DOHH2 (cell line): ENCODE measurements at regions not wholly inside any gene's neighbourhood (a gene's known extent, or its start where the extent isn't known, plus 50 kb on each side); places are given as distances from the start of the nearest gene placed in this dataset.

Experiments used
- H3F3A ChIP-seq: fragments of 200-600 bp; sonication (generic), shearing (Covaris generic); 2 replicates; pipeline ENCODE4 v1.6.0; 2016; ENCODE audit warnings: antibody characterized with exemption, mild to moderate bottlenecking; ENCODE audit not compliant: control insufficient read depth, insufficient read depth
- H3K27ac ChIP-seq: fragments of 200-600 bp; sonication (generic); 2 replicates; pipeline ENCODE4 v1.5.1; 2014; ENCODE audit warnings: low read depth, mild to moderate bottlenecking, low read length, moderate library complexity
- H3K27me3 ChIP-seq: fragments of 200-600 bp; sonication (generic); 2 replicates; pipeline ENCODE4 v1.6.1; 2014; ENCODE audit warnings: mild to moderate bottlenecking, low read length, mixed read lengths; ENCODE audit not compliant: control insufficient read depth
- H3K36me3 ChIP-seq: fragments of 200-600 bp; sonication (generic); 2 replicates; pipeline ENCODE4 v1.6.1; 2014; ENCODE audit warnings: mild to moderate bottlenecking, low read length, moderate library complexity, mixed read lengths; ENCODE audit not compliant: control insufficient read depth
- H3K4me1 ChIP-seq: fragments of 200-600 bp; sonication (generic); 2 replicates; pipeline ENCODE4 v1.6.1; 2014; ENCODE audit warnings: mild to moderate bottlenecking, low read length, mixed read lengths; ENCODE audit not compliant: control insufficient read depth
- H3K4me2 ChIP-seq: fragments of 200-600 bp; sonication (generic); 2 replicates; pipeline ENCODE4 v1.6.0; 2014; ENCODE audit warnings: mild to moderate bottlenecking, low read length, moderate library complexity
- H3K4me3 ChIP-seq: fragments of 200-600 bp; sonication (generic); 2 replicates; pipeline ENCODE4 v1.5.1; 2014; ENCODE audit warnings: mild to moderate bottlenecking, low read length, mixed read lengths
- H3K79me2 ChIP-seq: fragments of 200-600 bp; sonication (generic); 2 replicates; pipeline ENCODE4 v1.6.1; 2014; ENCODE audit warnings: mild to moderate bottlenecking, low read length, mixed read lengths; ENCODE audit not compliant: control insufficient read depth
- H3K9me2 ChIP-seq: fragments of 200-600 bp; sonication (generic); replicated peaks from 2 replicates; pipeline ENCODE4 v1.6.1; 2014; ENCODE audit warnings: mild to moderate bottlenecking, low read length, mixed read lengths; ENCODE audit not compliant: control insufficient read depth
- H3K9me3 ChIP-seq: fragments of 200-600 bp; sonication (generic); 2 replicates; pipeline ENCODE4 v1.6.1; 2014; ENCODE audit warnings: antibody characterized with exemption, low read length, mixed read lengths; ENCODE audit not compliant: control insufficient read depth, insufficient read depth
- H4K20me1 ChIP-seq: fragments of 200-600 bp; sonication (generic); 2 replicates; pipeline ENCODE4 v1.6.0; 2014; ENCODE audit warnings: low read depth, mild to moderate bottlenecking, antibody characterized with exemption, low read length, moderate library complexity; ENCODE audit not compliant: control insufficient read depth, insufficient read depth
- EZH2phosphoT487 ChIP-seq: fragments of 200-600 bp; sonication (generic); IDR thresholded peaks from 2 replicates; pipeline ENCODE4 v1.6.1; 2017; ENCODE audit warnings: borderline replicate concordance, mild to moderate bottlenecking, antibody characterized with exemption, low read length, moderate library complexity, mixed read lengths
- TF ChIP-seq, protein P1 (sequence below): fragments of 200-600 bp; sonication (generic); IDR thresholded peaks from one replicate; pipeline ENCODE4 v1.5.1; 2014; ENCODE audit warnings: antibody characterized with exemption, mild to moderate bottlenecking, low read depth, low read length; ENCODE audit not compliant: poor library complexity, severe bottlenecking

DNA sequence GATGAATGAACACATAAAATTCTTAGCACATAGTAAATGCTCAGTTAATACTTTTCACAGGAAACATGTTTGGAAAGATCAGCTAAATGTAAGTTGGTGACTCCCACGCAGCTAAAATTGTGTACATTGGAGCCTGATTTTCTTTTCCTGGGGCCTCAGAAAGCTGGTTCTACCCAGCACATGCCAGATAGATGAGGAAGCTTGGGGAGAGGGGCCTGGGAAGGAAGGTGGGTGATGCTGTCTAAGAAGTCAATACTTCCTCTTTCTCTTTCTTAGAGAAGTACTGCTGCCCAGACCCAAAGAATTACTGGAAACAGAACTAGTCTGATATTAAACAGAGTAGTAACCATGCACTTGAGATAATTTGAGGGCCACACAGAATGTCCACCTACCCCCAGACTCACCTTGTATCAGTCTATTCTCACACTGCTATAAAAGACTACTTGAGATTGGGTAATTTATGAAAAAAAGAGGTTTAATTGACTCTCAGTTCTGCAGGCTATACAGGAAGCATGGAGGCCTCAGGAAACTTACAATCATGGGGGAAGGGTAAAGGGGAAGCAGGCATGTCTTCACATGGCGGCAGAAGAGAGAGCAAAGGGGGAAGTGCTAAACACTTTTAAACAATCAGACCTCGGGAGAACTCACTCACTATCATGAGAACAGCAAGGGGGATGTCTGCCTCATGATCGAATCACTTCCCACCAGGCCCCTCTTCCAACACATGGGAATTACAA lies 123.3 kb upstream of the MED13L start:
- no peak overlapping the region for H3K4me3 ChIP-seq

DNA sequence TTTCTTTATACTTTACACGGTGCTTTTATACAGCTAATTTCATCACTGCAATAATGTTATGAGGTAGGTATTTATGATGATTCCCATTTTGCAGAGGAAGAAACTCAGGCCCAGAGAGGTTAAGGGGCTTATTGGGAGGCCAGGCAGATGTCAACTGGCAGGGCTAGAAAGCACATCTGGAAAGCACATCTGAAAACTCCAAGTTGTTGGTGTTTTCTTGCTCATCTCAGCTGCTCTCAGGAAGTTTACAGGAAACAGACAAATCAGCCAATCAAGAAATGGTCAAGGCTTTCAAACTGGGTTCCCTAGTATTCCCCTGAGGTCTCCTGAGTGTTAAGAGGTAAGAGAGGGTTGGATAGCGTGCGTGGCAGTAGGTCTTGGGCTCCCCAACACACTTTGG lies 124.1 kb upstream of the MED13L start:
- peaks cover 8% of the 10 kb centered on the region; the same call in 1 of the 2 replicates for H3K9me3 ChIP-seq
- no peak overlapping the region for H3K4me3 ChIP-seq
- H3K4me2 ChIP-seq, result no peak overlapping the region
- TF ChIP-seq EZH2phosphoT487, result no peak
- TF ChIP-seq, protein P1, sequence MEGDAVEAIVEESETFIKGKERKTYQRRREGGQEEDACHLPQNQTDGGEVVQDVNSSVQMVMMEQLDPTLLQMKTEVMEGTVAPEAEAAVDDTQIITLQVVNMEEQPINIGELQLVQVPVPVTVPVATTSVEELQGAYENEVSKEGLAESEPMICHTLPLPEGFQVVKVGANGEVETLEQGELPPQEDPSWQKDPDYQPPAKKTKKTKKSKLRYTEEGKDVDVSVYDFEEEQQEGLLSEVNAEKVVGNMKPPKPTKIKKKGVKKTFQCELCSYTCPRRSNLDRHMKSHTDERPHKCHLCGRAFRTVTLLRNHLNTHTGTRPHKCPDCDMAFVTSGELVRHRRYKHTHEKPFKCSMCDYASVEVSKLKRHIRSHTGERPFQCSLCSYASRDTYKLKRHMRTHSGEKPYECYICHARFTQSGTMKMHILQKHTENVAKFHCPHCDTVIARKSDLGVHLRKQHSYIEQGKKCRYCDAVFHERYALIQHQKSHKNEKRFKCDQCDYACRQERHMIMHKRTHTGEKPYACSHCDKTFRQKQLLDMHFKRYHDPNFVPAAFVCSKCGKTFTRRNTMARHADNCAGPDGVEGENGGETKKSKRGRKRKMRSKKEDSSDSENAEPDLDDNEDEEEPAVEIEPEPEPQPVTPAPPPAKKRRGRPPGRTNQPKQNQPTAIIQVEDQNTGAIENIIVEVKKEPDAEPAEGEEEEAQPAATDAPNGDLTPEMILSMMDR, result no peak
- H3K9me2 ChIP-seq, result no peaks in the 10 kb centered on the region
- H3K36me3 ChIP-seq, result no peaks in the 10 kb centered on the region
- H3K4me1 ChIP-seq, result no peaks in the 10 kb centered on the region
- H3F3A ChIP-seq, result no peaks in the 10 kb centered on the region
- H3K27ac ChIP-seq, result no peak overlapping the region
- H3K27me3 ChIP-seq, result peaks cover 5% of the 10 kb centered on the region; the same call in 1 of the 2 replicates
- no peaks in the 10 kb centered on the region for H4K20me1 ChIP-seq
- no peaks in the 10 kb centered on the region for H3K79me2 ChIP-seq

More for the DNA sequence above, 123.3 kb upstream of the MED13L start:
- no peaks in the 10 kb centered on the region for H3K4me1 ChIP-seq
- H3K36me3 ChIP-seq, result no peaks in the 10 kb centered on the region
- no peaks in the 10 kb centered on the region for H3F3A ChIP-seq
- no peak overlapping the region for H3K27ac ChIP-seq
- TF ChIP-seq, protein P1, result no peak
- no peak for TF ChIP-seq EZH2phosphoT487
- no peak overlapping the region for H3K4me2 ChIP-seq
- no peaks in the 10 kb centered on the region for H3K79me2 ChIP-seq
- H3K27me3 ChIP-seq, result peaks cover 5% of the 10 kb centered on the region; the same call in 1 of the 2 replicates
- H3K9me2 ChIP-seq, result no peaks in the 10 kb centered on the region
- peaks cover 8% of the 10 kb centered on the region; the same call in 1 of the 2 replicates for H3K9me3 ChIP-seq
- H4K20me1 ChIP-seq, result no peaks in the 10 kb centered on the region

DNA sequence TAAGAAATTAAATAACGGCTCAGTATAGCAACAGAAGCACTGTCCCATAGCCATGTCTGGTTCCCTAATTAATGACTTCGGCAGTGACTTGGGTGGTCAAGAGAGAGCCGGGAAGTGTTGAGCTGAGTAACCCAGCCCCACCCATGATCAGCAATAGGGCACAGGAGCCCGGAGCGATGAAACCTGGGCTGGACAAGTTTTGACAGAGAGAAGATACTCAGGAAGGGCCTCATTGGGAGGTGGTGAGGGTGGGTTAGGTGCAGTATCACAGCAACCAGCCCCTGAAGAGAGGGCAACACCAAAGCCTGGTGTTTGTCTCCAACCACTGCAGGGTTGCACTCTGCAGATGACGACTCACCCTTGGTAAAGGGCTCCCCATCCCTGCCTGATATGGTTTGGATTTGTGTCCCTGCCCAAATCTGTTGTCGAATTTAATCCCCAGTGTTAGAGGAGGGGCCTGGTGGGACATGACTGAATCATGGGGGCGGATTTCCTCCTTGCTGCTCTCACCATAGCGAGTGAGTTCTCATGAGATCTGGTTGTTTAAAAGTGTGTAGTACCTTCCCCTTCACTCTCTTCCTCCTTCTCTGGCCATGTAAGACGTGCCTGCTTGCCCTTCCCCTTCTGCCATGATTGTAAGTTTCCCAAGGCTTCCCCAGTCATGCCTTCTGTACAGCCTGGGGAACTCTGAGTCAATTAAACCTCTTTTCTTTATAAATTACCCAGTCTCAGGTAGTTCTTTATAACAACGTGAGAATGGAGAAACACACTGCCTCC lies 124.9 kb upstream of the MED13L start:
- Histone ChIP-seq H3K27ac (no peak overlapping the region), H3K27me3 (peaks cover 5% of the 10 kb centered on the region; the same call in 1 of the 2 replicates), H3K36me3 (no peaks in the 10 kb centered on the region), H3K4me2 (no peak overlapping the region), H3K4me1 (no peaks in the 10 kb centered on the region), H3F3A (no peaks in the 10 kb centered on the region), H3K9me2 (no peaks in the 10 kb centered on the region), H4K20me1 (no peaks in the 10 kb centered on the region), H3K4me3 (no peak overlapping the region), H3K9me3 (peaks cover 8% of the 10 kb centered on the region; the same call in 1 of the 2 replicates), H3K79me2 (no peaks in the 10 kb centered on the region)
- no peak for TF ChIP-seq EZH2phosphoT487
- TF ChIP-seq, protein P1, result no peak
